Hepatocyte (in vitro differentiated cells): ENCODE measurements at regions not wholly inside any gene's neighbourhood (a gene's known extent, or its start where the extent isn't known, plus 50 kb on each side); places are given as distances from the start of the nearest gene placed in this dataset.

ENCODE experiments used
- CTCF ChIP-seq: fragments of 200-600 bp; sonication (generic); IDR thresholded peaks from 2 replicates; pipeline ENCODE4 v1.5.1; 2016; ENCODE audit warnings: antibody characterized with exemption, mild to moderate bottlenecking; ENCODE audit not compliant: poor library complexity
- EZH2 ChIP-seq: fragments of 200-600 bp; sonication (generic); IDR thresholded peaks from 2 replicates; pipeline ENCODE4 v1.6.1; 2016; ENCODE audit warnings: antibody characterized with exemption, mild to moderate bottlenecking, borderline replicate concordance
- EZH2phosphoT487 ChIP-seq: fragments of 200-600 bp; sonication (generic); IDR thresholded peaks from one replicate; pipeline ENCODE4 v1.6.1; 2018; ENCODE audit warnings: antibody characterized with exemption, mild to moderate bottlenecking, low read depth, moderate library complexity; ENCODE audit not compliant: unreplicated experiment, severe bottlenecking

DNA sequence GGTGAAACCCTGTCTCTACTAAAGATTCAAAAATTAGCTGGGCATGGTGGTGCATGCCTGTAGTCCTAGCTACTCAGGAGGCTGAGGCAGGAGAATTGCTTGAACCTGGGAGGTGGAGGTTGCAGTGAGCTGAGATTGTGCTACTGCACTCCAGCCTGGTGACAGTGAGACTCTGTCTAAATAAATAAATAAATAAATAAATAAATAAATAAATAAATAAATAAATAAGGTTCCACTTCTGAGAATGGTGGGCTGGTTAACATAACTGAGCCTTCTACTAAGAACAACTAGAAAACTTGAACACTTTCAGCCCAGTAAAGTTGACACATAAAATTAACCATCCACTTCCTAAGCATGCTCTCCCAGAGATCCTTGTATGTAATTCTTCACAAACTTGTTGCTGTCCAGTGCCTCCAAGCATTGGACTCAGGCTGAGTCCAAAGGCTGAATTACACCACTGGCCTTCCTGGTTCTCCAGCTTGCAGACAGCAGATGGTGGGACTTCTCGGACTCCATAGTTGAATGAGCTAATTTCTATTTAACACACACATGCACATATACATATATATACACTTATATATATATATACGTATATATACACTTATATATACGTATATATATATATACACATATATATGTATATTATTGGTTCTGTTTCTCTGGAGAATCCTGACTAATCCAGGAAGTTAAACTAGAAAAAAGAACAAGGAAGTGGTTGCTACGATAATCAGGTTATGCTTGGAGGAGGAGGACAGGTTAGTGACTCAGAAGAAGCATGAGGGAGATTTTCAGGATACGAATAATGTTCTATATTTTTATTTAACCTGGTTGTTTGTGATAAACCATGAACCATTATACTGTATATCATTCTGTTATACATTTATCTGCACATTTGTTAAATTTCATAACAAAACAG is 348.8 kb downstream of the METTL4 start:
- no peak for TF ChIP-seq EZH2
- TF ChIP-seq CTCF, result no peak
- TF ChIP-seq EZH2phosphoT487, result no peak
